ENCODE measurements at regions not wholly inside any gene's neighbourhood (a gene's known extent, or its start where the extent isn't known, plus 50 kb on each side); places are given as distances from the start of the nearest gene placed in this dataset.

- H3K4me3 ChIP-seq (ENCODE audit: low read depth, low read length), result no peak overlapping the region
- no peak for DNase-seq (ENCODE audit: low read depth)
- TF ChIP-seq, protein P1, sequence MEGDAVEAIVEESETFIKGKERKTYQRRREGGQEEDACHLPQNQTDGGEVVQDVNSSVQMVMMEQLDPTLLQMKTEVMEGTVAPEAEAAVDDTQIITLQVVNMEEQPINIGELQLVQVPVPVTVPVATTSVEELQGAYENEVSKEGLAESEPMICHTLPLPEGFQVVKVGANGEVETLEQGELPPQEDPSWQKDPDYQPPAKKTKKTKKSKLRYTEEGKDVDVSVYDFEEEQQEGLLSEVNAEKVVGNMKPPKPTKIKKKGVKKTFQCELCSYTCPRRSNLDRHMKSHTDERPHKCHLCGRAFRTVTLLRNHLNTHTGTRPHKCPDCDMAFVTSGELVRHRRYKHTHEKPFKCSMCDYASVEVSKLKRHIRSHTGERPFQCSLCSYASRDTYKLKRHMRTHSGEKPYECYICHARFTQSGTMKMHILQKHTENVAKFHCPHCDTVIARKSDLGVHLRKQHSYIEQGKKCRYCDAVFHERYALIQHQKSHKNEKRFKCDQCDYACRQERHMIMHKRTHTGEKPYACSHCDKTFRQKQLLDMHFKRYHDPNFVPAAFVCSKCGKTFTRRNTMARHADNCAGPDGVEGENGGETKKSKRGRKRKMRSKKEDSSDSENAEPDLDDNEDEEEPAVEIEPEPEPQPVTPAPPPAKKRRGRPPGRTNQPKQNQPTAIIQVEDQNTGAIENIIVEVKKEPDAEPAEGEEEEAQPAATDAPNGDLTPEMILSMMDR (conservative IDR thresholded peaks at IDR 0.05; ENCODE audit: low read depth, low read length), result no peak
These were observed 493.7 kb upstream of the HS6ST1 start for GRCh38 chr2:128812183-128812940.

GRCh38 chr2:128813352-128814034 is 494.8 kb upstream of the HS6ST1 start:
- no peak overlapping the region for H3K4me3 ChIP-seq (ENCODE audit: low read depth, low read length)
- TF ChIP-seq, protein P1 (conservative IDR thresholded peaks at IDR 0.05; ENCODE audit: low read depth, low read length), result no peak
- DNase-seq (ENCODE audit: low read depth), result no peak

- no peak for DNase-seq (ENCODE audit: low read depth)
- TF ChIP-seq, protein P1 (conservative IDR thresholded peaks at IDR 0.05; ENCODE audit: low read depth, low read length), result no peak
- H3K4me3 ChIP-seq (ENCODE audit: low read depth, low read length), result no peak overlapping the region
These were observed 496.6 kb upstream of the HS6ST1 start for GRCh38 chr2:128815248-128815647.

GRCh38 chr2:128817171-128817570 is 498.5 kb upstream of the HS6ST1 start:
- H3K4me3 ChIP-seq (ENCODE audit: low read depth, low read length), result no peak overlapping the region
- DNase-seq (ENCODE audit: low read depth), result no peak
- TF ChIP-seq, protein P1 (conservative IDR thresholded peaks at IDR 0.05; ENCODE audit: low read depth, low read length), result no peak

- TF ChIP-seq, protein P1 (conservative IDR thresholded peaks at IDR 0.05; ENCODE audit: low read depth, low read length), result no peak
- no peak overlapping the region for H3K4me3 ChIP-seq (ENCODE audit: low read depth, low read length)
- DNase-seq (ENCODE audit: low read depth), result no peak
These were observed 499.1 kb upstream of the HS6ST1 start for GRCh38 chr2:128817813-128818212.

DNA sequence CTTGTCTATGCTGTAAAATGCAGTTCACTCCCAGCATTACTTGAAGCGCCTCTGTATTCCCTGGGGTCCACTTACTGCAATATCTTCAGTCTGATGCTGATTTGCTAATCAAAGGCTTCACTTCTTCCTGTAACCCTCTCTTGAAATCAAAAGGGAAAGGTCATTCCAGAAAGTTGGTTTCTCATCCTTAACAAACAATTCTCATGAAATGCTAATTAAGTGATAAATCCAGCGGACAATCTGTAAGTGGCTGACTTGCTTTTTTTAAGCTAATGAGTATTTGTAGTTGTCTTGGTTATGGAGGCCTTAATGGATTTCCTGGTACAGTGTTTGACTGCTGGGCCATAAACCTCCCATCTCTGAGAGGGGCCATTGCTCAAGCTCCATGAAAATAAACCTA is 499.6 kb upstream of the HS6ST1 start:
- DNase-seq (ENCODE audit: low read depth), result no peak
- no peak overlapping the region for H3K4me3 ChIP-seq (ENCODE audit: low read depth, low read length)
- TF ChIP-seq, protein P1 (conservative IDR thresholded peaks at IDR 0.05; ENCODE audit: low read depth, low read length), result no peak
